Heart left ventricle (tissue), 16 donors: ENCODE measurements at regions not wholly inside any gene's neighbourhood (a gene's known extent, or its start where the extent isn't known, plus 50 kb on each side); places are given as distances from the start of the nearest gene placed in this dataset.

Experiments used
- ATAC-seq, 4 donors: fragments of 200-7000 bp; cut with Tn5 transposase; one replicate each; pipeline ENCODE4 v1.9.1; 2020 to 2022; ENCODE audit warnings: moderate library complexity in 4 of 4, mild to moderate bottlenecking in 3 of 4, moderate number of reproducible peaks in 1 of 4
- DNase-seq, 5 donors: peaks; one replicate each; pipeline ENCODE4 v3.0.0-alpha.2; 2020
- H3K27ac ChIP-seq, 12 donors: fragments of 200-600 bp; sonication (generic) in 4 of 12; one replicate each; pipeline versions ENCODE4 v1.5.0 to v1.8.0; 2016 to 2022; ENCODE audit warnings: mild to moderate bottlenecking in 2 of 12
- H3K27me3 ChIP-seq, 9 donors: fragments of 200-600 bp; sonication (generic) in 2 of 9; one replicate each; pipeline versions ENCODE4 v1.5.1 to v1.8.0; 2016 to 2022; ENCODE audit warnings: mild to moderate bottlenecking in 3 of 9
- H3K36me3 ChIP-seq, 9 donors: fragments of 200-600 bp; sonication (generic) in 2 of 9; one replicate each; pipeline versions ENCODE4 v1.5.0 to v1.8.0; 2018 to 2022; ENCODE audit warnings: mild to moderate bottlenecking in 2 of 9
- H3K4me1 ChIP-seq, 12 donors: fragments of 200-600 bp; sonication (generic) in 4 of 12; one replicate each; pipeline versions ENCODE4 v1.5.0 to v1.8.0; 2016 to 2022; ENCODE audit warnings: mild to moderate bottlenecking in 3 of 12
- H3K4me3 ChIP-seq, 12 donors: fragments of 200-600 bp; sonication (generic) in 4 of 12; one replicate each; pipeline versions ENCODE4 v1.5.0 to v1.8.0; 2017 to 2022; ENCODE audit warnings: mild to moderate bottlenecking in 9 of 12, moderate library complexity in 4 of 12
- H3K9me3 ChIP-seq, 12 donors: fragments of 200-600 bp; sonication (generic) in 4 of 12; one replicate each; pipeline versions ENCODE4 v1.5.0 to v1.8.0; 2016 to 2022; ENCODE audit warnings: mild to moderate bottlenecking in 1 of 12
- CTCF ChIP-seq, 12 donors: fragments of 200-600 bp; sonication (generic) in 4 of 12; IDR thresholded peaks; one replicate each; pipeline versions ENCODE4 v1.5.0 to v1.8.0; 2018 to 2022; ENCODE audit warnings: antibody characterized with exemption in 12 of 12, mild to moderate bottlenecking in 5 of 12
- POLR2A ChIP-seq, 2 donors: fragments of 450-650 bp; IDR thresholded peaks; one replicate each; pipeline ENCODE4 v1.6.1; 2017; ENCODE audit warnings: antibody characterized with exemption in 2 of 2, mild to moderate bottlenecking in 2 of 2, moderate library complexity in 2 of 2
- WGBS, 4 donors: extraction: QIAGEN DNeasy Blood & Tissue Kit in 2 of 4; methylation state at CpG; one replicate each; pipeline versions ENCODE4 v1.1.5 to v1.1.7; 2013 to 2018; 5-methylcytosine and 5-hydroxymethylcytosine counted together
- intact Hi-C, 10 donors: fragments of 100-400 bp; cut with DNase I; formaldehyde crosslinking; loops; one replicate each; pipeline versions ENCODE4 v1.11.1 to v1.14.2; 2022
- donor health status: ischemic (EF 13 %, LVEDD 7.1; RV severe dilation, severe dysfunction).
- donor health status: healthy with polysubstance abuse.
- donor health status: DM: no; HTN: yes; CAD: no.
- donor health status: DM: no; HTN: no; CAD: no.
- donor health status: ischemic (EF 25% LVEDD 6.9; RV normal size, moderate dysfunction).
- donor health status: ischemic (EF 25% LVEDD 5.7; RV mildly dilated, moderate dysfunction).
- donor health status: healthy.
- donor health status: DM: yes; HTN: yes; CAD: no.
- donor health status: ischemic (EF 35%, LVEDD 5.7; RV mildly dilated, moderate dysfunction).
- donor health status: nonischemic (EF 11% LVEDD 7.7; RV severe dilation, severe dysfunction).
- donor health status: DM: yes; HTN: yes; CAD: no.
- donor health status: PGD.
- donor health status: ischemic (EF 29% LVEDD 5.4; RV normal size, mild dysfunction).
- donor health status: nonischemic (EF 23%, LVEDD 6.1; RV moderate dilation, normal function).

DNA sequence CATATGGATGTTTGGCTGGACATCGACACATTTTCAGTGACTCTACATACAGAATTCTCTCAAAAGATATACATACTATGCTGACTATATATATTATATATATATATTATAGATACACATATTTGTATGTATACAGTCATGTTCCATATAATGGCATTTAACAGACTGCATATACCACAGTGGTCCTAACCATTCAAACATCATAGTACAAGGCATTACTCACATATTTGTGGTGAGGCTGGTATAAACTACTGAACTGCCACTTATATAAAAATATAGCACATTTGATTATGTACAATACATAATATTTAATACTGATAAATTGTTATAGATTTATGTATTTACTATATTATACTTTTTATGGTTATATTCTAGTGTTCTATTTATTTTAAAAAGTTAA, 168.5 kb downstream of the IL15 start:
- ATAC-seq (no peak), DNase-seq (no peak)
- no peak overlapping the region for H3K27ac ChIP-seq
- TF ChIP-seq POLR2A (IDR thresholded peaks at IDR 0.05) (no peak), CTCF (IDR thresholded peaks at IDR 0.05) (no peak)
- H3K4me1 ChIP-seq: no peaks in the 10 kb centered on the region
- H3K36me3 ChIP-seq: no peaks in the 10 kb centered on the region
- no peak overlapping the region for H3K4me3 ChIP-seq
- no peaks in the 10 kb centered on the region for H3K9me3 ChIP-seq
- intact Hi-C loops: no loop called here
- WGBS, 4 donors: 82 to 100% (median 95%) methylated on average over 1 of the region's 1 CpG
- H3K27me3 ChIP-seq: no peaks in the 10 kb centered on the region

DNA sequence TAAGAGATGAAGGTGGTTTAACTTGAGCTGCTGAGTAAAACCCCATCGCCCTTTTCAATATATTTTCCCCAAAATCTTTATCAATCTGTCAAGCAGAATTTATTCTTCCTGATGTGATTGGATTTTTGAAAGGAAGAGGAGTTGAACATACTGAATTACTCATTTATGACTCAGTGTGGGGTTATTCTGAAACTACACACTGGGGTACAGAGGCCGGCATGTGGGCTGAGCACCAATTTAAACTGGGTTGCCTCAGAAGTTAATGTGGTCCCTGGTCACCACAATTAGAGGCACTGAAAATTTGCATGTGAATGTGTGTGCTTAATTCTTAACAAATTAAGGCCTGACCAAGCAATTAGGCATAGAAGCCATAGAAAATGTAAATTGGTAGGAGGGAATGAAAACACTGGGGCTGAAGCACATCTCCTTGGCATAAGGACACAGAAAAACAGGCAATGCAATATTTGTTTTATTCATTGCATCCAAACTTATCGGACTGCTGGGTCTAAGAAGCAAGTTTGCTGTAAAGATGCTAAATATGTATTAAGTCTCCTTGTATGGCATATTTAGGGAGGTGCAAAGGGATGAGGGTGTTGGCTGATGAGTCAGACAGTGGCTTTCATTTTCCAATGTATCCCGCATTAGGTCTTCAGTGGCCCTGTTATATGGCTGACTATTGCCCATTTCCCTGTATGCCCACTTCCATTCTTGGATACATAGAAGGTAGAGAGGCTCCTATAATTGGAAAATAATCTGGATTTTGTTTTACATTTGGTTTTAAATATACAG, 170.9 kb downstream of the IL15 start:
- WGBS, 4 donors: 92 to 95% (median 92%) methylated on average over 4 of the region's 4 CpGs
- Histone ChIP-seq H3K36me3 (no peaks in the 10 kb centered on the region), H3K27me3 (no peaks in the 10 kb centered on the region), H3K4me1 (no peaks in the 10 kb centered on the region), H3K9me3 (no peaks in the 10 kb centered on the region), H3K27ac (no peak overlapping the region), H3K4me3 (no peak overlapping the region)
- TF ChIP-seq CTCF (IDR thresholded peaks at IDR 0.05) (no peak), POLR2A (IDR thresholded peaks at IDR 0.05) (no peak)
- no peak for ATAC-seq
- intact Hi-C loops: no loop called here
- no peak for DNase-seq

- H3K36me3 ChIP-seq: no peaks in the 10 kb centered on the region
- WGBS, 4 donors: 65 to 80% (median 69%) methylated on average over 5 of the region's 5 CpGs
- no peaks in the 10 kb centered on the region for H3K9me3 ChIP-seq
- TF ChIP-seq CTCF (IDR thresholded peaks at IDR 0.05) (no peak), POLR2A (IDR thresholded peaks at IDR 0.05) (no peak)
- DNase-seq: no peak
- H3K4me3 ChIP-seq: no peak overlapping the region
- H3K27me3 ChIP-seq: no peaks in the 10 kb centered on the region
- no peaks in the 10 kb centered on the region for H3K4me1 ChIP-seq
- ATAC-seq: no peak
- intact Hi-C loops: no loop called here
- H3K27ac ChIP-seq: no peak overlapping the region
These were observed 173.8 kb downstream of the IL15 start for GRCh38 chr4:141810038-141810711.

DNA sequence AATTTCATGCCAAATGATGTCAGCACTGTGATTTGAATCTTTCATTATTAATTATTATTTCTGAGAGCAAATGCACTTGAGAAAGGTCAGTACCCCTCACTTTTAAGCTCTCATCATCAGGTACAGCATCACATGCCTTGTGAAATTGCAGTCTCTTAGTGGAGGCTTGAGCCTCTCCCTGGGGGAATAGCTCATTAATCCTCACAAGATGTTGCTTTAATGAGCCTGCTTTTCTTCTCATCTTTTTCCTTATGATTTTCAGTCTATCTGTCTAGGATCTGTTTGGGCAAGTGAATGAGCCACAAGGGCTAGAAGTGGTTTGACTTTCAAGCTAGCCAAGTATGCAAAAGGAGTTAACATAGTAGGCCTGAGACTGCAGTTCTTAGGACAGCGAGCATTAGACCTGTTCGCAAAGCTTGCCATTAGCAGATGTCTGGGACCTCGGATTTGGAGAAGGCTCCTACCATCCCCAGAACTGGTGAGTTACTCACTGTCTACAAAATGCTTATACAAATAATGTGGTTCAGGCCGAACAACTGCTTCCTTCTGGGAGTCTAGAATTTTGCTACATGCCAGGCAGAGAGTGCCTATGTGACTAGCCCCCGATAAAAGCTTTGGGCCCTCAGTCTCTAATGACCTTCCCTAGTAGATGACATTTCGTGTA, 174.5 kb downstream of the IL15 start:
- 85 to 95% (median 90%) methylated on average over 5 to 6 of the region's 6 CpGs for WGBS, 4 donors

More for the DNA sequence above, 174.5 kb downstream of the IL15 start:
- H3K27ac ChIP-seq: no peak overlapping the region
- H3K36me3 ChIP-seq: no peaks in the 10 kb centered on the region
- TF ChIP-seq CTCF (IDR thresholded peaks at IDR 0.05) (no peak), POLR2A (IDR thresholded peaks at IDR 0.05) (no peak)
- ATAC-seq (no peak), DNase-seq (no peak)
- no peaks in the 10 kb centered on the region for H3K4me1 ChIP-seq
- no peak overlapping the region for H3K4me3 ChIP-seq
- intact Hi-C loops: no loop called here
- H3K9me3 ChIP-seq: no peaks in the 10 kb centered on the region
- no peaks in the 10 kb centered on the region for H3K27me3 ChIP-seq
